ENCODE measurements at regions not wholly inside any gene's neighbourhood (a gene's known extent, or its start where the extent isn't known, plus 50 kb on each side); places are given as distances from the start of the nearest gene placed in this dataset.

DNA sequence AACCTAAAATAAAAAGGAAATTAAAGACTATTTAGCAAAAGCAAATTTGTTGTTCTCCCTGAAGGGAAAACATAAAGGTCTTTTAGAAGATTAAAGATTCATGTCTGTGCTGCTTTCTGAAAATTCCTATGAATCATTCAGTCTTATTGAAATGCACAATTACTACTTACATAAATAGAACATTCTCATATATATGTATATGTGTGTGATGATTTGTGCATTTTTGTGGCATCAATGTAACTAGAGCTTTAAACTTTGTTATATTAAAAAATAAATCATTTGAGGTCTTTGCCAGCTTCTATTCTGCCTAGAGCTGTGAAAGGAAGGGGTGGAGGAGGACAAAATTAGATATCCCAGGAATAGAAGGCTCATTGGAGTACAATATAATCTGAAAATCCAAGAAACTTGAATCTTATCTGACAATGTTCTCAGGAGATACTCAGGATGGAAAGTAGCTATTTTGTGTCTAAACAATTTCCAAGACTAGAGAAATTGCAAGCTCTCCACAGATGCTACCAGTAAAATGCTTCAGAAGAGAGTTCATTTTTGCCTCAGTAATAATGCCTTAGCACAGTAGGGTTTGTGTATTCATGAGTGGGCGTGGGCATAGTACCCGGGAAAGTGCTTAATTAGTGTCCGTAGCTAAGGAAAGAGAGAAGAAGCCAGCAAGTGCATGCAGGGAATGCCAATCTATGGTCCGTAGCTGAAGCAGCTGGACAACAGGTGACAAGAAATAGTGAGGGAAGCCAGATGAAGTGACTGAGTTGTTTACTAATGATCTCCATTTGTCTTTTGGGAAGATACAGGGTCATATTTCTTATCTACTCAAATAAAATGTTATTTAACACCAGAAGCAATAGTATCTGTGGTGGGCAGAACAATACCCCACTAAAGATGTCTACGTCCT is 395.5 kb upstream of the NBEA start:
- no peaks in the 10 kb centered on the region for H3K36me3 ChIP-seq (ENCODE audit: control insufficient read depth, insufficient read depth, low read length)
- TF ChIP-seq, protein P1, sequence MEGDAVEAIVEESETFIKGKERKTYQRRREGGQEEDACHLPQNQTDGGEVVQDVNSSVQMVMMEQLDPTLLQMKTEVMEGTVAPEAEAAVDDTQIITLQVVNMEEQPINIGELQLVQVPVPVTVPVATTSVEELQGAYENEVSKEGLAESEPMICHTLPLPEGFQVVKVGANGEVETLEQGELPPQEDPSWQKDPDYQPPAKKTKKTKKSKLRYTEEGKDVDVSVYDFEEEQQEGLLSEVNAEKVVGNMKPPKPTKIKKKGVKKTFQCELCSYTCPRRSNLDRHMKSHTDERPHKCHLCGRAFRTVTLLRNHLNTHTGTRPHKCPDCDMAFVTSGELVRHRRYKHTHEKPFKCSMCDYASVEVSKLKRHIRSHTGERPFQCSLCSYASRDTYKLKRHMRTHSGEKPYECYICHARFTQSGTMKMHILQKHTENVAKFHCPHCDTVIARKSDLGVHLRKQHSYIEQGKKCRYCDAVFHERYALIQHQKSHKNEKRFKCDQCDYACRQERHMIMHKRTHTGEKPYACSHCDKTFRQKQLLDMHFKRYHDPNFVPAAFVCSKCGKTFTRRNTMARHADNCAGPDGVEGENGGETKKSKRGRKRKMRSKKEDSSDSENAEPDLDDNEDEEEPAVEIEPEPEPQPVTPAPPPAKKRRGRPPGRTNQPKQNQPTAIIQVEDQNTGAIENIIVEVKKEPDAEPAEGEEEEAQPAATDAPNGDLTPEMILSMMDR (IDR thresholded peaks at IDR 0.05; ENCODE audit: insufficient read depth, low read length, poor library complexity, severe bottlenecking): no peak
- no peak overlapping the region for H3K4me3 ChIP-seq (replicated peaks; ENCODE audit: low read depth, low read length)
- H3K27me3 ChIP-seq (replicated peaks; ENCODE audit: control insufficient read depth, insufficient read depth, low read length): no peaks in the 10 kb centered on the region
- DNase-seq (ENCODE audit: extremely low read depth, insufficient read length): no peak

DNA sequence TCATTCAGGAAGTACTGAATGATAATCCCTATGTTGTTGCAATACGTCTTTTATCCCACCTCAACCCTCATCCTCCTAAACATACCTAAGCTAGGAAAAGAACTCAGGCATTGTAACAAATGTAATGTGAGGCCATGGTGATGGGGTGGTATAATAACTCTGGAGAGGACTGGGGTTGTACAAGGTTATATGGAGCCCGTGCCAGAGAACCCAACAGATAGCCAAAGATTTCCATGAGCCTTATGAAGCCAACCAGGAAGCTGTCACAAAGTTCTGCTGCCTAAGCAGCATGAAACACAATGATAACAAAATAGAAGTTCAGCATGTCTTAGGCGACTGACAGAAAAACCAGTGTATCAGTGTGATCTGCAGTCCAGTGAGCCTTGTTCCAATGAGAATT is 394.1 kb upstream of the NBEA start:
- no peak for DNase-seq (ENCODE audit: extremely low read depth, insufficient read length)
- Histone ChIP-seq H3K36me3 (ENCODE audit: control insufficient read depth, insufficient read depth, low read length) (no peaks in the 10 kb centered on the region), H3K27me3 (replicated peaks; ENCODE audit: control insufficient read depth, insufficient read depth, low read length) (no peaks in the 10 kb centered on the region), H3K4me3 (replicated peaks; ENCODE audit: low read depth, low read length) (no peak overlapping the region)
- TF ChIP-seq, protein P1 (IDR thresholded peaks at IDR 0.05; ENCODE audit: insufficient read depth, low read length, poor library complexity, severe bottlenecking): no peak

DNA sequence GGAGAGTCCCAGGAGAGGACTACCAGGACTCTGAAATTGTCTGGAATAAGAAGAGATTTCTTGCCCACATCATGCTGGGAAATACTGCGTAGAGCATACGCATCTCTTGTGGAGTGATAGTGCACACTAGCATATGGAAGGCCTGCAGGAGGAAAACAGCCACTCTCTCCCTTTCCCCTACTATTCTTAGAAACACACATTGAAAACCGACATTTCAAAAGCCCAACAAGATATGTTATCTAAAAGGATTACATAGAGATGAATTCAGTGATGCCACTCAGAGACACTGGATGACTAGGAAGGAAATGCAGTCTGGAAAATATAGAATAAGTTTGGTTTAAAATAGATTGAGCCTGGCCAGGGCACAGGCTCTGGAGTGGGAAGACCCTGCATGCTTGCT is 388.7 kb upstream of the NBEA start:
- no peak for DNase-seq (ENCODE audit: extremely low read depth, insufficient read length)
- TF ChIP-seq, protein P1 (IDR thresholded peaks at IDR 0.05; ENCODE audit: insufficient read depth, low read length, poor library complexity, severe bottlenecking): no peak
- Histone ChIP-seq H3K4me3 (replicated peaks; ENCODE audit: low read depth, low read length) (no peak overlapping the region), H3K27me3 (replicated peaks; ENCODE audit: control insufficient read depth, insufficient read depth, low read length) (no peaks in the 10 kb centered on the region), H3K36me3 (ENCODE audit: control insufficient read depth, insufficient read depth, low read length) (no peaks in the 10 kb centered on the region)

DNA sequence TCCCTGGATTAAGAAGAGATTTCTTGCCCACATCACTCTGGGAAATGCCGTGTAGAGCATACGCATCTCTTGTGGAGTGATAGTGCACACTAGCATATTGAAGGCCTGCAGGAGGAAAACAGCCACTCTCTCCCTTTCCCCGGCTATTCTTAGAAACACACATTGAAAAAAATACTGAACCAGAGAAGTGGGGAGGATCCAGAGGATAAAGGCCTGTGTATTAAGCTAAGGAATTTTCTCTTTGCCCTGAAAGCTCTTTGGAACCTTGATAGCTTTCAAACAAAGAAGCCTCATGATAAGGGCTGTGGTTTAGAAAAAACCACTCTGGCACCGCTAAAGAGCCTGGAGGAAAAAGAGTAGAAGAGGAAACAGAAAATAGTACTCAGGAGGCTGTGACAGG is 386.1 kb upstream of the NBEA start:
- no peaks in the 10 kb centered on the region for H3K27me3 ChIP-seq (replicated peaks; ENCODE audit: control insufficient read depth, insufficient read depth, low read length)
- DNase-seq (ENCODE audit: extremely low read depth, insufficient read length): no peak
- no peak overlapping the region for H3K4me3 ChIP-seq (replicated peaks; ENCODE audit: low read depth, low read length)
- TF ChIP-seq, protein P1 (IDR thresholded peaks at IDR 0.05; ENCODE audit: insufficient read depth, low read length, poor library complexity, severe bottlenecking): no peak
- H3K36me3 ChIP-seq (ENCODE audit: control insufficient read depth, insufficient read depth, low read length): no peaks in the 10 kb centered on the region

DNA sequence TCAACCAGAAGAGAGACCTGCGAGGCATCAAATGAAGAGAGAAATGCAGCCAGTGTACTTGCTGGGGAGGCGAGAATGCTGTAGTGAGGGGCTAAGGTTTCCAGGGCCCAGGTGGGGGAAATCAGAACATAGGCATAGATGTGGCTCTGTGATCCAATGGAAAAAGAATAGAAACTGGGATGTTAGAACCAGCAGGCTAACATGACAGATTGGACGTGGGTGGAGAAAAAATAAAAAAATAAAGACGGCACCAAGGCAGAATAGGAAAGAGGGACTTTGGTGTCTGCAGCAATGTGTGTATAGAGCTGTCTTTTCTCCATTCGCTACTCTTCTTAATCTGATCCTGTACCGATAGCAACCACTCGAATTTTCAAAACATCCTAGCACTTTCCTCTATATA is 381.0 kb upstream of the NBEA start:
- TF ChIP-seq, protein P1 (IDR thresholded peaks at IDR 0.05; ENCODE audit: insufficient read depth, low read length, poor library complexity, severe bottlenecking): no peak
- Histone ChIP-seq H3K4me3 (replicated peaks; ENCODE audit: low read depth, low read length) (no peak overlapping the region), H3K27me3 (replicated peaks; ENCODE audit: control insufficient read depth, insufficient read depth, low read length) (no peaks in the 10 kb centered on the region), H3K36me3 (ENCODE audit: control insufficient read depth, insufficient read depth, low read length) (no peaks in the 10 kb centered on the region)
- no peak for DNase-seq (ENCODE audit: extremely low read depth, insufficient read length)
